H1 (cell line): ENCODE measurements at regions not wholly inside any gene's neighbourhood (a gene's known extent, or its start where the extent isn't known, plus 50 kb on each side); places are given as distances from the start of the nearest gene placed in this dataset.

ENCODE experiments used
- CTCF ChIA-PET: fragments of 300-600 bp; sonication (Branson Sonifier 250); formaldehyde crosslinking; loops from one replicate; lab custom pipeline; 2021; ENCODE audit not compliant: partially characterized antibody; lab: Charles Lee
- POLR2A ChIA-PET: fragments of 300-600 bp; sonication (Branson Sonifier 250); formaldehyde crosslinking; loops from one replicate; lab custom pipeline; 2021; ENCODE audit warnings: inconsistent platforms; ENCODE audit not compliant: partially characterized antibody; lab: Charles Lee
- DNase-seq, 2 experiments: peaks; one replicate each; pipeline versions ENCODE4 v3.0.0 to v3.0.0-alpha.2; 2010 to 2022; ENCODE audit warnings: low spot score in 2 of 2, low read depth in 1 of 2, mixed read lengths in 1 of 2
- FAIRE-seq: peaks from 2 replicates; lab custom pipeline; 2011; peaks lifted over from hg19 to GRCh38; lab: Jason Lieb, UNC
- H2AFZ ChIP-seq: 2 replicates; pipeline ENCODE4 v1.8.1; 2012; ENCODE audit warnings: low read length, inconsistent platforms
- H2AK5ac ChIP-seq: 2 replicates; pipeline ENCODE4 v1.6.1; 2013; ENCODE audit warnings: low read depth, low read length
- H2BK120ac ChIP-seq: replicated peaks from 2 replicates; pipeline ENCODE3; 2013; ENCODE audit warnings: low read depth, low read length, inconsistent platforms
- H2BK12ac ChIP-seq: 2 replicates; pipeline ENCODE4 v1.6.1; 2013; ENCODE audit warnings: low read depth, low read length
- H2BK15ac ChIP-seq: 2 replicates; pipeline ENCODE4 v1.6.1; 2013; ENCODE audit warnings: low read length
- H2BK20ac ChIP-seq: 2 replicates; pipeline ENCODE4 v1.6.1; 2013; ENCODE audit warnings: low read length
- H2BK5ac ChIP-seq: 2 replicates; pipeline ENCODE4 v1.6.1; 2013; ENCODE audit warnings: low read depth, low read length
- H3K14ac ChIP-seq: 2 replicates; pipeline ENCODE4 v1.6.1; 2013; ENCODE audit warnings: inconsistent platforms; ENCODE audit not compliant: insufficient read length
- H3K18ac ChIP-seq: 2 replicates; pipeline ENCODE4 v1.6.1; 2013; ENCODE audit warnings: low read length; ENCODE audit errors: extremely low read depth
- H3K23ac ChIP-seq: 2 replicates; pipeline ENCODE4 v1.6.1; 2013; ENCODE audit warnings: inconsistent platforms; ENCODE audit not compliant: insufficient read length
- H3K23me2 ChIP-seq: 2 replicates; pipeline ENCODE4 v1.6.1; 2013; ENCODE audit warnings: low read depth, low read length
- H3K27ac ChIP-seq: 2 replicates; pipeline ENCODE4 v1.6.1; 2011; ENCODE audit warnings: low read depth, low read length, inconsistent platforms
- H3K27me3 ChIP-seq, 4 experiments: replicated peaks in 1 of 4; 1 replicate in 1 of 4; 2 replicates in 3 of 4; pipeline versions ENCODE4 v1.6.1 to v1.8.1; 2011 to 2013; ENCODE audit warnings: low read length in 3 of 4, mild to moderate bottlenecking in 3 of 4, inconsistent platforms in 2 of 4, mixed read lengths in 2 of 4, moderate library complexity in 1 of 4; ENCODE audit not compliant: control insufficient read depth in 3 of 4, insufficient read depth in 3 of 4; ENCODE audit errors: extremely low read depth in 1 of 4
- H3K36me3 ChIP-seq, 4 experiments: 2 replicates each; pipeline versions ENCODE4 v1.6.1 to v1.8.1; 2011 to 2013; ENCODE audit warnings: mild to moderate bottlenecking in 4 of 4, low read length in 3 of 4, moderate library complexity in 2 of 4, control low read depth in 1 of 4, inconsistent platforms in 1 of 4; ENCODE audit not compliant: insufficient read depth in 4 of 4, control insufficient read depth in 2 of 4
- H3K4ac ChIP-seq: replicated peaks from 2 replicates; pipeline ENCODE3; 2013; ENCODE audit warnings: low read length, low read depth, mixed read lengths, inconsistent platforms; ENCODE audit not compliant: insufficient read length
- H3K4me1 ChIP-seq, 4 experiments: replicated peaks in 1 of 4; 1 replicate in 1 of 4; 2 replicates in 3 of 4; pipeline versions ENCODE4 v1.6.1 to v1.8.1; 2011 to 2013; ENCODE audit warnings: low read length in 3 of 4, inconsistent platforms in 2 of 4, mixed read lengths in 1 of 4; ENCODE audit not compliant: insufficient read depth in 4 of 4, control insufficient read depth in 3 of 4
- H3K4me2 ChIP-seq, 2 experiments: 2 replicates each; pipeline versions ENCODE4 v1.6.1 to v1.8.1; 2011 to 2013; ENCODE audit warnings: low read depth in 2 of 2, low read length in 2 of 2, control low read depth in 1 of 2, inconsistent platforms in 1 of 2, mild to moderate bottlenecking in 1 of 2; ENCODE audit not compliant: insufficient read depth in 1 of 2
- H3K4me3 ChIP-seq, 4 experiments: fragments of 200-600, 300-600 bp in 1 of 4; sonication (generic), shearing (Covaris generic), sonication (Bioruptor Twin) in 1 of 4; 2 replicates each; pipeline versions ENCODE4 v1.5.1 to v1.8.1; 2011 to 2016; ENCODE audit warnings: low read length in 4 of 4, low read depth in 3 of 4, control low read depth in 2 of 4, inconsistent platforms in 2 of 4, mild to moderate bottlenecking in 2 of 4, mixed read lengths in 1 of 4, moderate library complexity in 1 of 4; ENCODE audit not compliant: insufficient read depth in 2 of 4; ENCODE audit errors: extremely low read depth in 1 of 4
- H3K56ac ChIP-seq: replicated peaks from 2 replicates; pipeline ENCODE3; 2013; ENCODE audit warnings: low read depth, mild to moderate bottlenecking, mixed read lengths, low read length, inconsistent platforms; ENCODE audit not compliant: insufficient read length
- H3K79me1 ChIP-seq: 2 replicates; pipeline ENCODE4 v1.6.1; 2013; ENCODE audit warnings: low read depth, low read length, control low read depth
- H3K79me2 ChIP-seq, 2 experiments: 2 replicates each; pipeline versions ENCODE4 v1.6.1 to v1.8.1; 2012 to 2013; ENCODE audit warnings: low read length in 2 of 2, mild to moderate bottlenecking in 2 of 2, inconsistent platforms in 1 of 2; ENCODE audit not compliant: insufficient read depth in 2 of 2, control insufficient read depth in 1 of 2
- H3K9ac ChIP-seq, 4 experiments: replicated peaks in 1 of 4; 1 replicate in 1 of 4; 2 replicates in 3 of 4; pipeline versions ENCODE4 v1.6.1 to v1.8.1; 2011 to 2013; ENCODE audit warnings: low read depth in 3 of 4, low read length in 3 of 4, control low read depth in 2 of 4, mild to moderate bottlenecking in 2 of 4, moderate library complexity in 2 of 4, inconsistent platforms in 1 of 4; ENCODE audit errors: extremely low read depth in 1 of 4
- H3K9me3 ChIP-seq, 2 experiments: 2 replicates each; pipeline versions ENCODE4 v1.6.1 to v1.8.1; 2012 to 2013; ENCODE audit warnings: mild to moderate bottlenecking in 2 of 2, moderate library complexity in 2 of 2, control low read depth in 1 of 2, inconsistent platforms in 1 of 2, low read depth in 1 of 2, low read length in 1 of 2, mixed read lengths in 1 of 2; ENCODE audit not compliant: insufficient read depth in 2 of 2
- H4K20me1 ChIP-seq, 2 experiments: replicated peaks in 1 of 2; 2 replicates each; pipeline versions ENCODE3 to v1.8.1; 2011 to 2013; ENCODE audit warnings: inconsistent platforms in 2 of 2, low read length in 2 of 2, mild to moderate bottlenecking in 1 of 2; ENCODE audit not compliant: insufficient read depth in 2 of 2, control insufficient read depth in 1 of 2
- H4K5ac ChIP-seq: 2 replicates; pipeline ENCODE4 v1.6.1; 2013; ENCODE audit warnings: low read length, low read depth, mixed read lengths, inconsistent platforms; ENCODE audit not compliant: insufficient read length
- H4K8ac ChIP-seq: 2 replicates; pipeline ENCODE4 v1.8.0; 2013; ENCODE audit warnings: mild to moderate bottlenecking, moderate library complexity, low read length, inconsistent platforms; ENCODE audit not compliant: insufficient read depth; ENCODE audit errors: extremely low read depth
- H4K91ac ChIP-seq: replicated peaks from 2 replicates; pipeline ENCODE3; 2013; ENCODE audit warnings: low read length, mixed read lengths, inconsistent platforms; ENCODE audit not compliant: insufficient read length
- CBX8 ChIP-seq: fragments of 300-800, 300-1000 bp; sonication (generic); IDR thresholded peaks from 2 replicates; pipeline ENCODE4 v1.7.1; 2016; ENCODE audit warnings: low read depth, low read length, borderline replicate concordance
- KDM5A ChIP-seq: fragments of 200-600 bp; IDR thresholded peaks from 2 replicates; pipeline ENCODE4 v1.7.1; 2012; ENCODE audit warnings: mild to moderate bottlenecking, low read length, inconsistent platforms, mixed read lengths
- WGBS, 2 experiments: shearing (Covaris generic) in 1 of 2; methylation state at CpG; one replicate each; pipeline versions ENCODE4 v1.1.6 to v1.1.7; 2013 to 2015; ENCODE audit warnings: low lambda C conversion rate in 2 of 2, mixed read lengths in 2 of 2, inconsistent platforms in 1 of 2, low coverage in 1 of 2, missing lambda C conversion rate in 1 of 2; ENCODE audit not compliant: insufficient replicate concordance in 2 of 2, insufficient coverage in 1 of 2, insufficient read length in 1 of 2; ENCODE audit errors: extremely low coverage in 1 of 2, missing lambda C conversion rate in 1 of 2; 5-methylcytosine and 5-hydroxymethylcytosine counted together
- TF ChIP-seq, protein P1 (sequence below): IDR thresholded peaks from 2 replicates; pipeline ENCODE4 v1.6.1; 2012; ENCODE audit warnings: inconsistent platforms

DNA sequence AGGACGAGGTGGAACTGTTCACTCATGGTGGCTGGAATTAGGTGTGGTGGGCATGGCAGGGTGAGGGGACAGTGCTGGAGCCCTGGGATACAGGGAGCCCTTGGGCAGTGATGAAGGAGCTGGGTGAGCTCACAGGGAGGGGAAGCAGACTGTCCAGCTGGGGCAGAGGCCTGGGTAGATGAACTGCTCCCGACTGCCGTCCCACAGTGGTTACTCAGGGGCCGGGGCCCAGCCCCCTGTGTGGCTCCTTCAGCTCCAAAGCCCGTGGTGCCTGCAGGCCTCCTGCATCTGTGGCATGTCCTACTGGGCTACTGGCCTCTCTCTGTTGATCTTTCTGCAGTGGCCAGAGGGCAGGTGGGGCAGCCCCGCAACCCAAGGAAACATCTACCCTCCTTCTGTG lies 661.1 kb downstream of the NPHP4 start:
- FAIRE-seq, result no peak

More for the DNA sequence above, 661.1 kb downstream of the NPHP4 start:
- Histone ChIP-seq H2BK5ac (no peak overlapping the region), H3K79me2 (no peaks in the 10 kb centered on the region), H4K20me1 (no peaks in the 10 kb centered on the region), H3K9ac (no peak overlapping the region), H4K91ac (no peak overlapping the region), H3K36me3 (no peaks in the 10 kb centered on the region), H3K9me3 (peaks cover 21 to 25% of the 10 kb centered on the region in 2 experiments), H2AK5ac (no peak overlapping the region), H4K8ac (no peak overlapping the region), H3K18ac (no peak overlapping the region), H3K79me1 (no peaks in the 10 kb centered on the region), H4K5ac (no peak overlapping the region), H3K4ac (no peak overlapping the region), H2AFZ (no peak overlapping the region), H3K4me3 (no peak overlapping the region), H3K4me2 (no peak overlapping the region), H3K27ac (no peak overlapping the region), H2BK12ac (no peak overlapping the region), H3K4me1 (no peaks in the 10 kb centered on the region), H3K23me2 (no peaks in the 10 kb centered on the region), H3K14ac (no peak overlapping the region), H2BK120ac (no peak overlapping the region), H2BK15ac (no peak overlapping the region), H2BK20ac (no peak overlapping the region), H3K56ac (no peak overlapping the region), H3K23ac (no peak overlapping the region), H3K27me3 (no peaks in the 10 kb centered on the region)
- WGBS, 2 experiments, result 93% methylated on average over 6 of the region's 6 CpGs; no CpG with 5 or more reads in 1 of the 2 experiments
- TF ChIP-seq, protein P1, sequence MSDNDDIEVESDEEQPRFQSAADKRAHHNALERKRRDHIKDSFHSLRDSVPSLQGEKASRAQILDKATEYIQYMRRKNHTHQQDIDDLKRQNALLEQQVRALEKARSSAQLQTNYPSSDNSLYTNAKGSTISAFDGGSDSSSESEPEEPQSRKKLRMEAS, result no peak
- TF ChIP-seq CBX8, result no peak
- no peak for TF ChIP-seq KDM5A
- ChIA-PET POLR2A (no interaction called here), CTCF (no interaction called here)
- no peak for DNase-seq
